ENCODE measurements at regions not wholly inside any gene's neighbourhood (a gene's known extent, or its start where the extent isn't known, plus 50 kb on each side); places are given as distances from the start of the nearest gene placed in this dataset.

DNA sequence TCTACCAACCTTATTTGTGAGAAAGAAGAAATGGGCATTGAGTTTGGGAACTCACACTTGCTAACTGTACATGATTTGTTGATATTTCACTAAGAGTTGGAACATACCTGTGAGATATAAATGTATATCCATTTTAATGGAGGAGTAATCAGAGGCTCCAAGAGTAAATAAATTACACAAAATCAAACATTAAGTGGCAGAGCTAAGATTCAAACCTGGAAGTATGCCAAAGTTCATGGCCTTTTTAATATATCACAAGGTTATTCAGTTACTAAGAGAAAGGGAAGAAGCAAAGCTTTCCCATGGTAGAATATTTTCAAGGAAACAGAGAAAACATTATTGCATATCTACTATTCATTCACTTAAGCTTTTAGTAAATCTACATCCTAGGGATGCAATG lies 1641.1 kb downstream of the FAM181B start:
- Histone ChIP-seq H3K4me3 (no peak overlapping the region), H3K4me1 (replicated peaks in 1 of 2) (no peaks in the 10 kb centered on the region), H3K27me3 (no peaks in the 10 kb centered on the region), H3K36me3 (replicated peaks in 1 of 2) (no peaks in the 10 kb centered on the region), H3K27ac (no peak overlapping the region), H3K9me3 (replicated peaks in 1 of 3) (no peaks in the 10 kb centered on the region)
- intact Hi-C loops (cut with DNase I), result no loop called here
- TF ChIP-seq, protein P1, sequence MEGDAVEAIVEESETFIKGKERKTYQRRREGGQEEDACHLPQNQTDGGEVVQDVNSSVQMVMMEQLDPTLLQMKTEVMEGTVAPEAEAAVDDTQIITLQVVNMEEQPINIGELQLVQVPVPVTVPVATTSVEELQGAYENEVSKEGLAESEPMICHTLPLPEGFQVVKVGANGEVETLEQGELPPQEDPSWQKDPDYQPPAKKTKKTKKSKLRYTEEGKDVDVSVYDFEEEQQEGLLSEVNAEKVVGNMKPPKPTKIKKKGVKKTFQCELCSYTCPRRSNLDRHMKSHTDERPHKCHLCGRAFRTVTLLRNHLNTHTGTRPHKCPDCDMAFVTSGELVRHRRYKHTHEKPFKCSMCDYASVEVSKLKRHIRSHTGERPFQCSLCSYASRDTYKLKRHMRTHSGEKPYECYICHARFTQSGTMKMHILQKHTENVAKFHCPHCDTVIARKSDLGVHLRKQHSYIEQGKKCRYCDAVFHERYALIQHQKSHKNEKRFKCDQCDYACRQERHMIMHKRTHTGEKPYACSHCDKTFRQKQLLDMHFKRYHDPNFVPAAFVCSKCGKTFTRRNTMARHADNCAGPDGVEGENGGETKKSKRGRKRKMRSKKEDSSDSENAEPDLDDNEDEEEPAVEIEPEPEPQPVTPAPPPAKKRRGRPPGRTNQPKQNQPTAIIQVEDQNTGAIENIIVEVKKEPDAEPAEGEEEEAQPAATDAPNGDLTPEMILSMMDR (IDR thresholded peaks at IDR 0.05), result no peak
- TF ChIP-seq POLR2A (IDR thresholded peaks at IDR 0.05), result no peak
- DNase-seq, result no peak

DNA sequence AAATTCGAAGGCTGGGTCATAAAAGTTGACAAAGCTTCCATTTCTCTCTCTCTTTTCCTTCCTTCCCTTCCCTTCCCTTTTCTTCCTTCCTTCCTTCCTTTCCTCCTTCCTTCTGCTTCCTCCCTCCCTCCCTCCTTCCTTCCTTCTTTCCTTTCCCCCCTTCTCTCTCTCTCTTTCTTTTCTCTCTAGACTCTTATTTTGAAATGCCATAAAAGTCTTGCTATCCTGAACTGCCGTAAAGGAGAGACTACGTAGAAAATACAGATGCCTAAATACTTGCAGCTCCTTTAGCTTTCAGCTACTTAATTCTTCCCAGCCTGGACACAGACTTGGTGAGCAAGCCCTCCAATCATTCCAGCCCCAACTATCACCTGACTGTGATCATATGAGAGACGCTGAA lies 1644.4 kb downstream of the FAM181B start:
- no peak overlapping the region for H3K27ac ChIP-seq
- intact Hi-C loops (cut with DNase I), result no loop called here
- no peaks in the 10 kb centered on the region for H3K9me3 ChIP-seq (replicated peaks in 1 of 3)
- no peaks in the 10 kb centered on the region for H3K27me3 ChIP-seq
- no peak for TF ChIP-seq POLR2A (IDR thresholded peaks at IDR 0.05)
- TF ChIP-seq, protein P1 (IDR thresholded peaks at IDR 0.05), result no peak
- no peak overlapping the region for H3K4me3 ChIP-seq
- H3K4me1 ChIP-seq (replicated peaks in 1 of 2), result no peaks in the 10 kb centered on the region
- H3K36me3 ChIP-seq (replicated peaks in 1 of 2), result no peaks in the 10 kb centered on the region
- no peak for DNase-seq
- 71 to 84% (median 78%) methylated on average over 4 of the region's 4 CpGs for WGBS, 4 donors

DNA sequence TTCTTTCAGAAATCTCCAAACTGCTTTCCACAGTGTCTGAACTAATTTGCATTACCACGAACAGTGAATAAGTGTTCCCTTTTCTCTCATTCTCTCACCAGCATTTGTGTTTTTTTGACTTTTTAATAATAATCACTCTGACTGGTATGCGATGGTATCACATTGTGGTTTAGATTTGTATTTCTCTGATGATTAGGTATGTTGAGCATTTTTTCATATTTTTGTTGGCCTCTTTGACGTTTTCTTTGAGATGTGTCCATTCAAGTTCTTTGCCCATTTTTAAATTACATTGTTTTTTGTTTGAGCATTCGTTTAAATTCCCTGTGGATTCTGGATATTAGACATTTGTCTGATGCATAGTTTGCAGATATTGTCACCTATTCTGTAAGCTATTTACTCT lies 1639.6 kb upstream of the TENM4 start:
- WGBS, 4 donors, result 65 to 84% (median 81%) methylated on average over 4 of the region's 4 CpGs
- intact Hi-C loops (cut with DNase I), result no loop called here
- Histone ChIP-seq H3K9me3 (replicated peaks in 1 of 3) (no peaks in the 10 kb centered on the region), H3K27me3 (no peaks in the 10 kb centered on the region), H3K4me1 (replicated peaks in 1 of 2) (no peaks in the 10 kb centered on the region), H3K36me3 (replicated peaks in 1 of 2) (no peaks in the 10 kb centered on the region), H3K27ac (no peak overlapping the region), H3K4me3 (no peak overlapping the region)
- TF ChIP-seq POLR2A (IDR thresholded peaks at IDR 0.05), result no peak
- TF ChIP-seq, protein P1 (IDR thresholded peaks at IDR 0.05), result no peak
- no peak for DNase-seq

GRCh38 chr11:81072273-81072672 lies 1631.4 kb upstream of the TENM4 start:
- 59 to 61% (median 60%) methylated on average over 4 of the region's 4 CpGs for WGBS, 4 donors
- no peak for TF ChIP-seq POLR2A (IDR thresholded peaks at IDR 0.05)
- TF ChIP-seq, protein P1 (IDR thresholded peaks at IDR 0.05), result no peak
- no peaks in the 10 kb centered on the region for H3K27me3 ChIP-seq
- H3K4me3 ChIP-seq, result no peak overlapping the region
- H3K27ac ChIP-seq, result no peak overlapping the region
- no peaks in the 10 kb centered on the region for H3K4me1 ChIP-seq (replicated peaks in 1 of 2)
- no peaks in the 10 kb centered on the region for H3K9me3 ChIP-seq (replicated peaks in 1 of 3)
- intact Hi-C loops (cut with DNase I), result no loop called here
- DNase-seq, result no peak
- H3K36me3 ChIP-seq (replicated peaks in 1 of 2), result no peaks in the 10 kb centered on the region

Measured in adrenal gland (tissue), 9 donors.